Hepatocyte (in vitro differentiated cells): ENCODE measurements at regions not wholly inside any gene's neighbourhood (a gene's known extent, or its start where the extent isn't known, plus 50 kb on each side); places are given as distances from the start of the nearest gene placed in this dataset.

Source experiments
- CTCF ChIP-seq: fragments of 200-600 bp; sonication (generic); IDR thresholded peaks from 2 replicates; pipeline ENCODE4 v1.5.1; 2016; ENCODE audit warnings: antibody characterized with exemption, mild to moderate bottlenecking; ENCODE audit not compliant: poor library complexity
- EZH2 ChIP-seq: fragments of 200-600 bp; sonication (generic); IDR thresholded peaks from 2 replicates; pipeline ENCODE4 v1.6.1; 2016; ENCODE audit warnings: antibody characterized with exemption, mild to moderate bottlenecking, borderline replicate concordance

- TF ChIP-seq CTCF (no peak), EZH2 (no peak)
These were observed 439.6 kb downstream of the GLRX3 start for GRCh38 chr10:130575756-130576285.
